ENCODE measurements at regions not wholly inside any gene's neighbourhood (a gene's known extent, or its start where the extent isn't known, plus 50 kb on each side); places are given as distances from the start of the nearest gene placed in this dataset.
"Not testable (repeated sequence)": the region's sequence is repeated elsewhere in the genome, so short reads cannot be mapped to it uniquely, and the experiment has no call there.

DNA sequence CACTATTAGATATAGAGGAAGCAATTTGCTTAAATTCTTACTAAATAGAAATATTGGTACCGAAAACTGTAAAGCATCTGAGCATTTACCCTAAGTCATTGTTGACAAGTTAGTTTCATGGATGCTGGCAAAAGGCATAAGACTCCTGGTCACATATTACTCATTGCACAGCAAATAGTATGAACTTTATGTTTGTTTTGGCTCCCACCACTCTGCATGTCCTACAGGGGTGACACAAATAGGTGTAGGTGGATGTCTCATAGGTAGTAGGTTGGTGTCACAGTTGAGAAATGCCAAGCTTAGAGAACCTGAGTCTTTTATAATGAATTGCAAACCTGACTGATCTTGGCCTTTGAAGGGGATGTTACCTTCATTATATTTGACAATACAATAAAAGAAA is 199.6 kb upstream of the SEMA3D start:
- no peak for DNase-seq

DNA sequence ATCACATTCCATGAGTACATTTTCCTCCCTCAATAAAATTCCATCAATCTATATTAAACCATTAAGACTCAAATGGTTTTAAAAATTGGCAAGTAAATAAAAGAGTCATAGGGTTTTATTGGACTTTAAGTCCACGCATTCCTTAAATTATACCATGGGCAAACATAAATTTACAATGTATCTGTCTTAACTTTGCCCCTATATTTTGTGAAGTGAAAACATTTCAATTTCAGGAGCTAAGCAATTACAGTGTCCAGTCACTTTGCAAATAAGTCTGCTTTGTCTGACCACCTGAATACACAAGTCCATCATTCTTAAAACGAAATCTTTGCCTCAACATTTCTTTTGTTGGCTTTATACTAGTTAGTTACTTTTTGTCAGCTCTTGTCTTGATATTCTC is 197.5 kb upstream of the SEMA3D start:
- DNase-seq, result no peak

GRCh38 chr7:85381212-85381611 is 194.4 kb upstream of the SEMA3D start:
- no peak for DNase-seq

- DNase-seq, result no peak
These were observed 189.7 kb upstream of the SEMA3D start for GRCh38 chr7:85376589-85376988.

GRCh38 chr7:85356916-85357315 is 170.1 kb upstream of the SEMA3D start:
- no peak for DNase-seq

DNA sequence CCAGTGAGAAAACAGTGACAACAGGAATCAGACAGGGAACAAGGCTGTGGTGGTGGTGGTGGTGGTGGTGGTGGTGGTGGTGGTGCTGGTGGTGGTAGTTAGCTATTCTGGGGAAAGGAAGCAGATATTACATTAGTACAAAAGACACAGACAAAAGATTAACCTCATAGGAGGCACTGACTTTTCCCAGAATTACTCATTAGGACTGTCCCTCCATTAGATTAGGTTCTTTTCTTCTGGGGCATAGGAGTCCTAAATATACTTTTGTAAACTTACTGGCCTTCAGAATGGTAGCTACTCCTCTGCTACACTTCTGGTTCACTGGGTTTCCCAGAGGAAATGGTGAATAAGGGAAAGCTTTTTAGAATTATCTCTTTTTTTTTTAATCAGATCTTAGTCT is 156.6 kb upstream of the SEMA3D start:
- DNase-seq, result no peak

DNA sequence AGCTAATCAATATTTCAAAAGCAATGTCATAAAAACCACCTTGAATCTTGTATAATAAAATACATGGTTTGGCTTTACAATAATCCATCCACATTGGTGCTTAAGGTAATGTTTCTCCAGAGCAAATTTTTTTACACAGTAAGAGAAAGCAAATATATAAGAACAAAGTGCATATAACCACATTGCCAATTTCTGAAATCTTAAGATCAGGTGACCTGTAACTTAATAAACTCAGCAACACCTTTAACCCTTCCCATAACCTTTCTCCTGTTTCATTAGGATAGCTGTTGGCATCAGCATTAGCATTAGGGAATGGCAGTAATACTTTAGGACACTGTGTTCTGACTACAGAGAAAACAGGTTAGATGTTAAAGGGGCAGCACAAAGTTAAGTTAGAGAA is 155.9 kb upstream of the SEMA3D start:
- no peak for DNase-seq

DNA sequence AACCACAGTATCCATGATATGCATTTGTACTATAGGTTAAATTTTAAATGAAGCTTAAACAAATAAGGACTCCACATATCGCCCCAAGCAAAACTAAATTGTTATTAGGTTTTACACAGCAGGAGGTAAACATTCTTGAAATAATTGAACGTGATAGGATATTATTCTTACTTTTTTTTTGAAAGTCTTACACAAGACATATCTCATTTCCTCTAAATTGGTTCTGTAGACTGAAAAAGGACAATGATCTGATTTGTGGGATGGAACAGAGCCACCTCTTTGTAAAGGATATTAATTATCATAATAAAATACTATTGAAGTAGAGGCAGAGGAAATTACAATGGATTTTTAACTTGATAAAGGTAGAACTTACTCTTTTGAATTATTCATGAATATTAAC is 155.1 kb upstream of the SEMA3D start:
- no peak for DNase-seq

GRCh38 chr7:85341121-85341520 is 154.3 kb upstream of the SEMA3D start:
- no peak for DNase-seq

- no peak for DNase-seq
These were observed 149.2 kb upstream of the SEMA3D start for GRCh38 chr7:85336086-85336485.

GRCh38 chr7:85335113-85335512 is 148.3 kb upstream of the SEMA3D start:
- DNase-seq, result not testable (repeated sequence)

DNA sequence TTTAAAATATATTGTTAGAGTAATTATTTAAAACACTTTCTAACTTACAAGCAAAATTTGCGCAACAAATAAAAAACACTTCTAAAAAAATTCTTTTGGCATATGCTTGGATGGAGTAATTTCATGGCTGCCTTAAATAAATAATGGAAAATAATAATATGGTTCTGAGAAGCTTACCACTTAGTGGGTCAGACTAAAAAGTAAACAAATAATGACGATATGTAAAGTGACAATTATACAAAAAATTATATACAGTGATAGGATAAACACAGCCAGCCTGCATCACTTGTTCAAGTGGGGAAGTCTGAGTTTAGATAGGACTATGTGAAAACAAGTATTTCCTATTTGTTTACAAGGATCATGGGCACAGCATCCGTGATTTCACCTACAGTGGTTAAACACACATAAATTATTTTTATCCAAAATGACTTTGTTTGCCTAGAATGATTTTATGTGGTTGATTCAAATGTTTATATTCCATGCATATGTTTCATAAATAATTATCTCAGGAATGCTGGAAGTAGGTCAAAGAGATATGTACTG is 141.7 kb upstream of the SEMA3D start:
- DNase-seq, result no peak

DNA sequence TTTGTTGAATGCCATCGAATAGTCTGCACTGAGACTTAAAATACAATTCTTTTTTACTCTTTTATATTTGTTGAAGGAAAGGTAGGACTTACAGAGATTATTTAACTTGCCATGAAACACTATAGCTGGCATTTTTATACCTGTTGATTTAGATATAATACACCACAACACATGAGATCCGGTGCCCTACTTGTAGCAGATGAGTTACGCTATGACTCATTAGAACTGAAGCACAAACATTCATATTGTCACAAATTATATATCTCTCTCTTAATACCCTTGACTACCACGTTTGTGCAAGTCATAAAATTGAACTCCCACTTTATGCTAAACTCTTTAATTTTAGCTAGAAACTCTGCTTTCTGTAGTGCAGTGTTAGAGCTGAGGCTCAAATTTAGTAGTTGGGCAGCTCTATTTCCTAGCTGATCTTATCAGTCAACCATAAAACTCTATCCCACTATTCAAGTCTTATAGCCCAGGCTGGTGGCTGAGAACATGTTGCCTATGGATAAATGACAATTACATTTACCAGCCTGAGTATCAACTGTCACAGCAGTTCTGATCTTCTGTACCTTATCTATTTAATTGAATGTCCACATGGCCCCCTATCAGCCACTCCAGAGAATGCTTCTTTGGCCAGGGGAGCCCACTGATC is 137.4 kb upstream of the SEMA3D start:
- no peak for DNase-seq

GRCh38 chr7:85322252-85322651 is 135.4 kb upstream of the SEMA3D start:
- no peak for DNase-seq

- DNase-seq, result no peak
These were observed 134.0 kb upstream of the SEMA3D start for GRCh38 chr7:85320699-85321476.

- DNase-seq, result no peak
These were observed 129.6 kb upstream of the SEMA3D start for GRCh38 chr7:85316489-85316888.

GRCh38 chr7:85310301-85310700 is 123.4 kb upstream of the SEMA3D start:
- DNase-seq, result no peak

DNA sequence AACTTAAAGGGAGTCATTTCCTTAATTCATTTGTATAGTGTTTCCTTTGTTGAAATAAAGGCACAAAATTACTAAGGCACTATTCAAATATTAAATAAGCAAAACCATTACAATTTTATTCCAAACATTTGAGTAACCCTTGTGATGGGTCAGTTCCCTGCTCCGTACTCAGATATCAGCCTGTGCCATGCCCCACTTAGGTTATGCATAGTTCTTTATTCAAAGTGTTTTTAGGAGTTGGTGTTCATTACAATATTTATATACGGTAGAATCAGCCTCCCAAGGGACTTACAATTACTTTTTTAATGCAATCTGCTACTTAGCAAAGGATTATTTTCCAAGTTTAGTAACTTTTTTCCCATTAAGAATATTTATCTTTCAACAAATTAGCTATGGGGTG is 119.3 kb upstream of the SEMA3D start:
- no peak for DNase-seq

DNA sequence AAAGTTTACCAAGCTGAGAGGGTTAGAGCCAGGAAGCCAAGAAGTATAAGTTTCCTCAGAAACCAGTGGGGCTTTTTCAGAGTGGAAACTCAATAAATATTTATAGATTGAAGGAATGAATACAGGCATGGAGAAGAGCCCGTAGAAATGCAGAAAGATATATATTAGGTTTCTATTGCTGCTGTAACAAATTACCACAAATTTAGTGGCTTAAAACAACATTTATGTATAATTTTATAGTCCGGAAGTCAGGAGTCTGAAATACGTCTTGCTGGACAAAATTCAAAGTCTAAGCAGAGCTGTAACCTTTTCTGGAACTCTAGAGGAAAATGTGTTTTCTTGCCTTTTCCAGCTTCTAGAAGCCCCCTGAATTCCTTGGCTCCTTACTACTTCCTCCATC is 107.3 kb upstream of the SEMA3D start:
- DNase-seq, result no peak

DNA sequence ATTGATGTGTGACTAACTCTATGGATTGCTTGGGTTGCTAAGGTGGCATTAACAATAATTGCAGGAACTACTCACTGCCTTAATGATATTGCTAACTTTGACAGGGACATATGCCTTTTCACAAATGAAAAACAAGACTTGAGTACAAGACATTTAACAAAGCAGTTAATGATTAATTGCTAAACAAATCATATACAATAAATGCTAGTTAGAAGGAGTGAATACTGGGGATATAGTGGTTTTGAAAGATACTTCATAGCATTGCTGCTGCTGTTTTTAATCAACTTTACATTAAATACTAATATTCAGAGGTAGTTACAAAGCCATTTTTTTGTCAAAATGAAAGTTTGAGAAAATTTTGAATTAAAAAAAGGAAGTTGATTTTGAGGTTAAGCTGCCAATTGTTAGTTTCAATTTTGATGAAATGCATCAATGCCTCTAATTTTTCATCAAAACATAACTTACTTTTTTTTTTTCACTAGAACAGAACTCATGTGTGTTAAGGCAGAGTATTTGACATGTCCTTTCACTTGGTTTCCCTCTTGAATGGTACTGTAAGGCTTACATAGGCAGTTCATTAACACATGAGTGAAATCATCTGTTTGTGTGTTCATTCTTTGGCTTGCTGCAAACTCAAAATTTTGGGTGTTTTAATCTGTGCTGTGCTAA is 106.2 kb upstream of the SEMA3D start:
- DNase-seq, result no peak

DNA sequence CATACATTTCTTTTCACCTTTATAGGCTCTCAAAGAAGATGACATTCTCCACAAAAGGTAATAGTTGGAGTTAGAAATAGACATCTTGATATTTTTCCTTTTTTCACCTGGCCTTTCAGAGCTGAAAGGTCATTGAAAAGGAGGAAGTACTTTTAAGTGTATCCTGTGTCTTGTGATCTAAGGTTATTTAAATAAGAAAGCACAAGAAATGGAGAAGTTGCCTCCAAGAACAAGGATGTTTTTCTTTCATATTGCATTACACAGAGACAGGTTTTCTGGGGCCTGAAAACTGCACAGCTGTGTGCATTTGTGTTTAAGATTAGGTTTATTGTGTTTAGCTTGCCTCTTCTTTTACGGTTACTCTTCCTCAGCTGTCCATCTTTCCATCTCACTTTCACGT is 103.4 kb upstream of the SEMA3D start:
- no peak for DNase-seq

DNA sequence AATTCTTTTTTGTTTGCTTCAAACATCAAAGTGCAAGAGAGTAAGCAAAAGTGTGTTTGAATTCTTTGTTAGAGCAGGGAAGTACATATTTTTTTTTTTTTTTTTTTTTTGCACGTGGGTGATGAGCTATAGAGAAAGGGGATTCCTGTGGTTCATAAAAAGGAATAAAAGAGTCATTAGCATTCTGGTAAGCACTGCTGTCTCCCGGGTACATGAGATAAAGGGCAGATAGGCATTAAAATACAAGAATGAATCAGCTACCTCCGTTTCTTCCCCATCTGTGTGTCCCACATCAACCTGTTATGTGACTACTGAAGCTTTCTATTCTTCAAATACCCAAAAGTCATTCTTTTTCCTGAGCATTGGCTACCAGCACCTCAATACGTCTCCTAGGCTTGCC is 102.4 kb upstream of the SEMA3D start:
- no peak for DNase-seq

DNA sequence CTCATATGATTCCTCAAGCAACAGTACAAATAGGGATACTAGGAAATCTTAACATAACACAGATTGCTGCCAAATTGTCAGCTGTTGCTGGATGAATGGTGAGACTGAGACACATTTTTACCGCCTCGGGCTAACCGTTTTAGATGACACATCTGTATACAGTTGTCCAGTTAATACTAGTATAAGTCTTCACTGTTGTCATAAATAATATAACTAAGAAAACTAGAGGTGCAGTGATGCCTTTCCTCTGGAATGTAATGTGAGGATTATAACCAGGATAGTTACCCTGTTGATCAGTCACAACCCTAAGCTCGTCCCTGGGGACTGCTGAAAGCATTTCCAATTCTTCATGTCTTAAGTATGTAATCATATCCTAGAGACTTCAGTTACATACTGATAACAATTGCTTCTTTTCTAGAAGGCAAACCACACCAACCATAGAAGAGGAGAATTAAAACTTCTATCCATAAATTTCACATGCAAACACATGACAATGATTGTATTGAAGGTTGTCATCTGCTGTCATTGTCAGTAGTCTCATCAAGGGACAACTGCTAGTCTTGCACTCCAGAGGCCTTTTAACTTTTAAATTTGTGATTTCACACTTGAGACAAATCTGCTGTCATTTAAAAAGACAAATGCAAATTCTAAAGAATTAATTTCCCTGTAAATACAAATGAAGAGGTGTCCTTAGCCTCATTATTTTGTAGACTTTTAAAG is 100.4 kb upstream of the SEMA3D start:
- no peak for DNase-seq
